NCI-H1417 treated with DMSO at 0.1 percent for 48 hours (cell line): ENCODE measurements at regions not wholly inside any gene's neighbourhood (a gene's known extent, or its start where the extent isn't known, plus 50 kb on each side); places are given as distances from the start of the nearest gene placed in this dataset.

Source experiments
- DNase-seq: peaks from one replicate; lab custom pipeline; 2025; lab: John Stamatoyannopoulos, UW

DNA sequence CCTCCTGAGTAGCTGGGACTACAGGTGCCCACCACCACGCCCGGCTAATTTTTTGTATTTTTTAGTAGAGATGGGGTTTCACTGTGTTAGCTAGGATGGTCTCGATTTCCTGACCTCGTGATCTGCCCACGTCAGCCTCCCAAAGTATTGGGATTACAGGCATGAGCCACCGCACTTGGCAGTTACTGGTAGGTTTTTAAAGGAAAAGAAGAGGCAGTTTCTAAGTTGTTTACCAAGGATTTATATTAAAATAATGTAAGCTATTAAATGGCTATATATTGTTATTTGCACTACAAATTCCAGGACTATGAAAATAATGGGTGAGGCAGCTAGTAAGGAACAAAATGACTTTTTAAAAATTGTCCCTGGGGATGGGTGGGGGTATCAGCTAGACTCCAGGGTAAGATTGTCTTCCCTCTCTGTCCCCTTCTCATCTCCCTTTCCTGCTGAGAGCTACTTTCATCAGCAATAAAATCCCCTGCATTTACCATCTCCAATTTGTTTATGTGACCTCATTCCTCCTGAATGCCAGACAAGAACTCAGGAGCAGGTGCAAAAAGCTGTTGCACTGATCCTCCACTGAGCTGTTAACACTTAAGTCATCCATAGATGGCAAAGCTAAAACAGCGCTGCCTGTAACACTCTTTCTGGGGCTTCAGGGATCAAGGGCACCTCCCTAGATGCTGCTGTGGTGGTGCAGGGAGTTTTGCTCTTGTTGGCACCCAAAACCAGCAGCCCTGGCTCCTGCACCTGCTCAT lies 165.2 kb downstream of the ZPLD1 start:
- DNase-seq: no peak

- DNase-seq: no peak
Measured at GRCh38 chr3:102605153-102605552, 170.3 kb downstream of the ZPLD1 start.

DNA sequence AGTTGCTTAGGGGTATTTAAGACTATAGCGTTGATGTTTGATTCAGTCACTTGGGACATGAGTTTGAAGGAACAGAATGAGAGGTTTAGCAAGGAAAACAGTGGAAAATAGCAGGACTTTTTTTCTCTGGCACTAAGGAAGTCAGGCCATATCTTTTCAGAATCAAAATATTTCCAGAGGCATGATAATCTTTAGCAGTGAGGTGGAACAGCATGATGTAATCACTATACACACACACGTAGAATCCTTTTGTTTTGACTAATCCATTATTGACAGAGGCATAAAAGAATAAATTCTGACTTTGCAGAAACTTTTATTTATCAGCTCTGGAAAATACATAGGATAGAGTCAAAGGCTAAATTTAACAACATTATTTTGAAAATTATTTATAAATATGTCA lies 174.1 kb downstream of the ZPLD1 start:
- no peak for DNase-seq

GRCh38 chr3:102614021-102614569 lies 179.3 kb downstream of the ZPLD1 start:
- no peak for DNase-seq

- no peak for DNase-seq
Measured at GRCh38 chr3:102614585-102614984, 179.8 kb downstream of the ZPLD1 start.

- DNase-seq: no peak
Measured at GRCh38 chr3:102617381-102617780, 182.6 kb downstream of the ZPLD1 start.

DNA sequence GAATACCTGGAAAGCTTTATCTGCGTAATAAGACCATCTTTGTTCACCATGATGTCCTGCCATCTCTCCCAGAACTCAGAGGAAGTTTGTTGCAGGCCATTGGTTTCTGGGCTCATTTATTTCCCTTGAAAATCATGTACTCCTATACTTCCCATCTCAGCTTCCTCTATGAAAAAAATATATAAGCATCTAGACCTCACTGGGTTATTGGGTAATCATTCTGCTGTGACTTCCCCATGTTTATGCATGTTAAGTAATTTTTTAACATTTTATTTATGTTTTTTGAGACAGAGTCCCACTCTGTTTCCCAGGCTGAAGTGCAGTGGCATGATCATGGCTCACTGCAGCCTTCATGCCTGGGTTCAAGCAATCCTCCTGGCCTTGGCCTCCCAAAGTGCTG lies 184.5 kb downstream of the ZPLD1 start:
- no peak for DNase-seq

DNA sequence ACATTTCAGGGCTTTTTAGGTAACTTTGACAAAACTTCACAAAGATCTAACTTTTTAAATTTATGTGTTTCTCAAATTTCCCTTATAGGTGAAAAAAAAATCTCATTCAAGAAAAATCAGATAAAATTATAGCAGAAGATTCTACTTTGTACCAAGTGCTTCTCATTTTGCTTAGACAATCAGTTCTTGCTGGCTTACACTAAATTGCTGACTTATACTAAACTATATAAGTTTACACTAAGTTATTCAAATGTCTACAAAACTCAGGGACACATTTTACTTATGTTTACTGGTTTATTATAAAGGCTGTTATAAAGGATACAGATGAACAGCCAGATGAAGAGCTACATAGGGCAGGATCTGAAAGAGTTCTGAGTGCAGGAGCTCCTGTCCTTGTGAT lies 195.1 kb downstream of the ZPLD1 start:
- DNase-seq: no peak

- DNase-seq: no peak
Measured at GRCh38 chr3:102630531-102630930, 195.7 kb downstream of the ZPLD1 start.

- no peak for DNase-seq
Measured at GRCh38 chr3:102643546-102643945, 208.7 kb downstream of the ZPLD1 start.

DNA sequence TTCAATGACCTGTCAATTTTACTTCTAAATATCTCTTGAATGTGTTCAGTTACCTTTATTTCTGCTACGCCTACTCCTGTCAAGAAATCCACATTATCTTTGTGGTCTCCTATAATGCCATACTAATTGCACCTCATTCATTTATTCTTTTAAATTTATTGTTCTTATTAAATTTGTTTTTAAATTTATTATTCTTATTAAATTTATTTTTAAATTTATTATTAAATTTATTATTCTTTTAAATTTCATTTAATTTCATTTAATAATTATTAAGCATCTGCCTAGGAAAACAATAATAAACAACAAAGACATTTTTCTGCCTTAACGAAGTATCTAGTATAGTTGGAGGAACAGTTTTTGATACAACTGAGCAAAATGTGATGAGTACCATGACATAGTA lies 211.7 kb downstream of the ZPLD1 start:
- DNase-seq: no peak

- DNase-seq: no peak
Measured at GRCh38 chr3:102660653-102661052, 225.8 kb downstream of the ZPLD1 start.

DNA sequence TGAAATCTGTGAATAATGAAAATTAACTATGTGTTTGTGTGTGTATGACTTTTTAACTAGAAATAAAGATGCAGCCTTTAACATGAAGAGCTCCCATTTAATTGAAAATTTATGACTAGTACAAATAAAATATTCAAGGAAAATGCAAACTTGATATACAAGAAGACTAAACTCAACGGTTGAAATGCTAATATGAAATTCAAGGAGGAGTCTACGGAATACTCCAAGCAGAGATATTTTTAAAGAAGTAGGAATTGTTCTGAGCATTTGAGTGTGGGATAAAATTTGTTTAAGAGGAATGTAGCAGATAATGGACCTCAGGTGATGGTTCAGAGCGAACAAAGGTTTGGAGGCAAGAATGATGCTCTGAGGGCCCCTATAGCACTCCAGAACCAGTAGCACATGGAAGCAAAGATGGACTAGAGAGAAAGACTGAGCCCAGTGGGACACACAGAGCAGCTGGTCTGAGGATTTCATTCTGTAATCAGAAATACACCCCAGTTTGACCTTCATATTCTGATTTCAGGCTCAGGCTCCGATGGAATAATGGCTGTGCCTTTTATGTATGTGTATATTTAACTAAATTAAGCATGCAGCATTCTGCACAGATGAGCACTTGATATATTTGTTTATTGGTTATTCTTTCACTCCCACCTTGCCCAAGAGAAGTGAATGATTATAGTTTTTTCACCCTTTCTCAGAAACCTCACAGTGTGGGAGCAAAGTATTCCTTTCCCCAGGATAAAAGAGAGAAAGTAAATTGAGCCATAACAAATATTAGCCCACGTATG lies 227.1 kb downstream of the ZPLD1 start:
- no peak for DNase-seq

GRCh38 chr3:102662498-102662772 lies 227.6 kb downstream of the ZPLD1 start:
- no peak for DNase-seq

GRCh38 chr3:102664126-102664525 lies 229.3 kb downstream of the ZPLD1 start:
- no peak for DNase-seq

GRCh38 chr3:102665183-102665582 lies 230.4 kb downstream of the ZPLD1 start:
- DNase-seq: no peak

- DNase-seq: no peak
Measured at GRCh38 chr3:102668247-102668646, 233.4 kb downstream of the ZPLD1 start.

DNA sequence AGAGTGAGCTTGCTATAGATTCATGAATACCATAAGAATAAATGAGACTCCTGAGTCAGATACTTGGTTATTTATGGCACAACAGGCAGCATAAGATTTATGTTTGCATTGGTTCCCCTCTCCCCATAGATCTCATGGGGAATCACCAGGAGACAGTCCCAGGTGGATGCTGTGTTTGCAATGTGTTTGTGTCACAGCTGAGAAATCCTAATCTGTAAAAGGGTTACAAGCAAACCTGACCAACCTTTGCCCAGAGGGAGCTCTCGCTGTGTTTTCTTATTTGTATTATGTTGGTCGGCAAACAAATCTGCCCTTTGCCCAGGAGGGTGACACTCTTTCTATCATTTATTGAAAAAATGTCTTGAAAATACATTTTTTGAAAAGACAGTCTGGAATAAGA lies 236.2 kb downstream of the ZPLD1 start:
- no peak for DNase-seq

DNA sequence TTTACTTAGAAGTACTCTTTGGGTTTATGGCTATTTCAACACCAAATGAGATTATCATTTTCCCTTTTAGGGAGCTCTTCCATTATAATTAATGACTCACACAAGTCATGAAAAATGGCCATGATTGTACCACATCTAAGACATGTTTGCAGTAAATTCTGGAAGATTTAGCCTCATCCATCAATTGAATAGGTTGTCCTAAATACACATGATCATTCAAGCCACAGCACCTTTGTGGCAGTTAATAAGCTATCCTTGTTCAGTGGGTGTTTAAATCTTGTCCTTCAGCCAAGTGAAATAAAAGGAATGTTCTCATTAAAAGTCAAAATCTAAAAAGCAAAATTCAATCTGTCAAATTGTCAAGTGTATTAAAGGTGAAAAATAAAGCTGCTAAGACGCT lies 237.5 kb downstream of the ZPLD1 start:
- no peak for DNase-seq

GRCh38 chr3:102673271-102674115 lies 238.7 kb downstream of the ZPLD1 start:
- DNase-seq: peak; percentile 22

GRCh38 chr3:102674284-102674683 lies 239.5 kb downstream of the ZPLD1 start:
- no peak for DNase-seq

DNA sequence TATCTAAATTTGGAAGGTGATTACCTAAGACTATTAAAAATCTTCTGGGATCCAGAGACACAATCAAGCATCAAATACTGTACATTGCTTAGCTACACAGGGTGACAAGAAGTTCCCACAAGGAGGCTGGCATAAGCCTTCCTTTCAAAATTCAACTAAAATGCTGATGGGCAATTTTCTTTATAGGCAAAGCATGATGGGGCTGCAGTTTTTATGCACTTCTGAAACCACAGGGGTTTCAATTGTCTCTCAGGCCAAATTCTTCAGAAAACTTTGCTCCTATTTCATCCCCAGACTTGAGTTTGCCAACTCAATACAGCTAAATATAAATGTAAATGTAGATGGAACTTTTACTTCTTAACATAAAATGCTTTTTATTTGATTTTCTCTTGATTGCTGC lies 241.6 kb downstream of the ZPLD1 start:
- DNase-seq: no peak

- DNase-seq: no peak
Measured at GRCh38 chr3:102682741-102683140, 247.9 kb downstream of the ZPLD1 start.
